ENCODE measurements at regions not wholly inside any gene's neighbourhood (a gene's known extent, or its start where the extent isn't known, plus 50 kb on each side); places are given as distances from the start of the nearest gene placed in this dataset.

- TF ChIP-seq CTCF (IDR thresholded peaks at IDR 0.05) (no peak), POLR2A (IDR thresholded peaks at IDR 0.05) (no peak)
Observed at GRCh38 chr10:63917363-63917762, 396.2 kb downstream of the REEP3 start.

Measured in esophagus squamous epithelium (tissue), 4 donors.